Brain pericyte (primary cell): ENCODE measurements at regions not wholly inside any gene's neighbourhood (a gene's known extent, or its start where the extent isn't known, plus 50 kb on each side); places are given as distances from the start of the nearest gene placed in this dataset.

ENCODE experiments used
- DNase-seq: peaks from one replicate; pipeline ENCODE4 v3.0.0-alpha.2; 2012; ENCODE audit warnings: low read depth, low spot score

DNA sequence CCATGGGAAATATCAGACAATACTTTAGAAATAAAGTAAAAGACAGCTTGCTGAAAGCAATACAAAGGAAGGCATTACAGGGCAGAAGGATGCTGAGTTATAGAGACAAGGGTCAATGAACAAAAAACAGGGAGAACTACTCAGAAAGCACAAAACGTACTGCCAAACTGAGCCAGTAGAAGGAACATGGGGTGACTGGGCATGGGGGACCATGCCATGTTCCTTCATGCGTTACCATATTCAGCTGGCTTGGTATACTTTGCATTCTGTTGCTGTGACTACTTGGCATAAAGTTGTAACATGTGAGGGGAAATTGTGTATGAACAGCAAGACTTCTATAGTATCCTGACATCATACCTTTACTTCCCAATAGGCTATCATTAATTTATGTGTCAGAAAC, 358.6 kb upstream of the LYPLAL1 start:
- DNase-seq: no peak

- no peak for DNase-seq
Observed at GRCh38 chr1:218817071-218817470, 356.6 kb upstream of the LYPLAL1 start.

- DNase-seq: no peak
Observed at GRCh38 chr1:218817691-218818465, 355.8 kb upstream of the LYPLAL1 start.

DNA sequence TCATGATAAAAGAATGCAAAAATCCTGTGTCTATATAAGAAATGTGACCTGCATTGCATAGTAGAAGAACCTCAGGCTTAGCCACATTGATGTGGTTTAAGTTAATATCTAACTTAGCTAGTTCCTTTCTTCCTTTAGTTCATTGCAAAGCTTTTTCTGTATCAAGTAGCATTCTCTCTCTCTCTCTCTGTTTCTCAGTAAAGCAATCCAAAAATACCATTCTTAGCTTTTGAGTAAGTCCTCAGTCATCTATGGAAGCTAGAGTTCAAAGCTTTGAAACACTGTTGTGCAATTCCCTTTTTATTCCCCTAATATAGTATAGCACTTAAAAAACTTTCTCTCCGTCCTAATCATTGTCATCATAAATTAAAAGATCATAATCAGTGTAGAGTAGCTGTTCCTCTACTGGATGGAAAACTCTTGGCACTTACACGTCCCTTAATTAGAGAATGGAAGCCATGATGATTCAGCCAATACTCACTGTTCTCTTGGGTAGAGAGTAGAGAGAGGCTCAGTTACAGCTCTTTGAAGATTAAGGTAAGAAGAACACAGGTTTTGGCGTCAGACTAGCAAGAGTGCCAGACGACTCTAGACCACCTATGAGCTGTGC, 350.3 kb upstream of the LYPLAL1 start:
- no peak for DNase-seq

- no peak for DNase-seq
Observed at GRCh38 chr1:218827486-218827885, 346.2 kb upstream of the LYPLAL1 start.

DNA sequence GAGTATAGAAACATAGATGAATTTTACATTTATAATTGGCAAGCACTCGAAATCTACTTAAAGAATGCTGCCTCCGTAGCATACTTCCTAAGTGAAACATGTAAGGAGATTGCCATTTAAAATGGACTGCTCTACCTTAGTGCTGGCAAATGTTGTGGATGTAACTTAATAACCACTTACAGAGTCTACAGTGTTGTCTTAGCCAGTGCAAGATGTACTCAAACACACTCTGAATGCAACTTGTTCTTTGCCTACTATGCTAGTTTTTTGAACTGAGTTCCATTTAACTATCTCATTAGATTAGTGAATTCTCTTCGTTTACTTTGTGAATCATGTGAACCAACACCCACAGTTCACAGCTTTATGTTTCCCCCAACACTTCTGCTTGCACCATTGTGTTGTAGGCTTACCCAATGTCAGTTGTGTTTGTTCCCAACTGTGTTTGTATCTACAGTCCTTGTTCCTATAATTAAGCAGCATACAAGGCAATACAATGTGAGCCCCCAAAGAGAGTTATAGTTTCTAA, 345.5 kb upstream of the LYPLAL1 start:
- DNase-seq: no peak

GRCh38 chr1:218829097-218829496, 344.6 kb upstream of the LYPLAL1 start:
- no peak for DNase-seq

DNA sequence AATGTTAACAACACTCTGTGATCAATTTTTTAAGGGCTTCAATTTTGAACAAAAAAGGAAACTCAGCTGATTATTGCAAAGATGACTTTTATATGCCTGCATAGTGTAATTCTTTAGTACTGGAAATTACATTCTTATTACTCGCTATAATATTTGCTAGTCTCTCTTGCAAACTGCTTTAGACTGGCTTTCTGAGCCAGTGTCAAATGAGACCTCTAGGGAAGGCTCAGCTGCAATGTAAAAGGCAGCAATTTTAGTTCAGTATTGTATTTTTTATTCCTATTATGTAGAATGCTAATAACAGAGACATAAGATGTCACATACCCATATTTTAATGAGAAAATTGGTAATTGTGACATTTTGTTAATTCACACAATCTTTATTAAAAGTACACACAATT, 338.1 kb upstream of the LYPLAL1 start:
- DNase-seq: no peak

DNA sequence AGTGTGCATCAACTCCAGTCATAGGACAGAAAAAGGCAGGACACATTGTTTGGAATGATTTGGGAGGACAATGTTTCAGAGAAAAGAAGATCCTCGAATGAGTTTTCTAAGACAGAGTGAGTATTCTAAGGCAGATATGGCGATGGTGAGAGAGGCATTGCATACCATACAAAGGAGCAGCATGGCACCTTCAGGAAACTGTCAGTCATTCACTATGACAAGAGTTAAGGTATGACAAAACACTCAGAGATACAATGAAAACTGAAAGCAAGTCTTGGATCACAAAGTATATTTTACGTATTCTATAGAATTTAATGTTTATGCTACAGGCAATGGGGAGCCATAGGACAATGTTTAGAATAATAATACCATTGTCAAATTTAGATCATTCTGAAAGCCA, 337.4 kb upstream of the LYPLAL1 start:
- DNase-seq: no peak

- DNase-seq: no peak
Observed at GRCh38 chr1:218837051-218837450, 336.6 kb upstream of the LYPLAL1 start.

- no peak for DNase-seq
Observed at GRCh38 chr1:218845589-218845988, 328.1 kb upstream of the LYPLAL1 start.

- DNase-seq: no peak
Observed at GRCh38 chr1:218846181-218846580, 327.5 kb upstream of the LYPLAL1 start.

- no peak for DNase-seq
Observed at GRCh38 chr1:218847089-218847768, 326.4 kb upstream of the LYPLAL1 start.

GRCh38 chr1:218848009-218848408, 325.7 kb upstream of the LYPLAL1 start:
- no peak for DNase-seq

- DNase-seq: no peak
Observed at GRCh38 chr1:218850367-218850766, 323.3 kb upstream of the LYPLAL1 start.

GRCh38 chr1:218851586-218851985, 322.1 kb upstream of the LYPLAL1 start:
- no peak for DNase-seq

DNA sequence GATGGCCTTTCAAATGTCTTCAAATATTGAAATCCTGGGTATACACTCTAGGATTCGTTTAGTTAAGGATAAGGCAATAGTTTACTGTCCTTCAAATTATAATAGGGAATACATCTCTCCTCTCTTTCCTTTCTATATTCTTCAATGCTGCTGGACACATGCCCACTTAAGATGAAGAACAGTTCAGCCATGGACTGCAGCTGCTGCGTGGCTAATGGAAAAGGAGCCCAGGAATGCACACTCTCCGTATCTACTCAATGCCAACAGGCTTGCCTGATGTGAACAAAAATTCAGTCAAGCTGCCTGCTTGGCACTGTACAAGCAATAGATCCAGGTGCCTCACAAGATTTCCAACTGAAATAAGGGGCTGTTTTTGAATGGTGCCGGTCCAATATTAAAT, 321.2 kb upstream of the LYPLAL1 start:
- no peak for DNase-seq

DNA sequence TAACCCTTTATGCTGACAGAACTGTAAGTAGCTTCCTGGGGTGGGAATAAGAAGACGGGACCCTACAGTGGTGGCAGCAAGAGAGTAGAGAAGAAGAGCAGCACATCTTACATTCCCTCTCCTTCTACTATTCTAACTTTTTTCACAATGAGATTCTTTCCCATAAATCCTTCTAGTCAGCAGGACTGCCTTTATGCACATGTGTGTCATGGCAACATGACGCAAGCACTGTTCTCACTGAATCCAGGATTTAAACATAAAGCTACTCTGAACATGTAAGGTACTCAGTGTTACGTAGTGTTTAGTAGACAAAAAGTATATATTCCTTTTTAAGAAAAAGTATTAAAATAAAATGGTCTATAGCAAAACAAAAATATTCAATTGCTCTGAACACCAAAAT, 309.7 kb upstream of the LYPLAL1 start:
- no peak for DNase-seq

GRCh38 chr1:218865591-218865990, 308.1 kb upstream of the LYPLAL1 start:
- DNase-seq: no peak

- no peak for DNase-seq
Observed at GRCh38 chr1:218866507-218866906, 307.2 kb upstream of the LYPLAL1 start.

GRCh38 chr1:218867066-218867465, 306.6 kb upstream of the LYPLAL1 start:
- no peak for DNase-seq

GRCh38 chr1:218867941-218868626, 305.6 kb upstream of the LYPLAL1 start:
- no peak for DNase-seq
